ENCODE measurements at regions not wholly inside any gene's neighbourhood (a gene's known extent, or its start where the extent isn't known, plus 50 kb on each side); places are given as distances from the start of the nearest gene placed in this dataset.
"Not testable (repeated sequence)": the region's sequence is repeated elsewhere in the genome, so short reads cannot be mapped to it uniquely, and the experiment has no call there.

- H3K36me3 Mint-ChIP-seq = no peaks in the 10 kb centered on the region
- H3K27ac Mint-ChIP-seq = no peak overlapping the region
- ATAC-seq = no peak
- CTCF ChIA-PET = no interaction called here
- no peak for DNase-seq
- H3K27me3 Mint-ChIP-seq = no peaks in the 10 kb centered on the region
- H3K9me3 Mint-ChIP-seq (ENCODE audit: low read depth) = peaks cover 2% of the 10 kb centered on the region
- H3K4me1 Mint-ChIP-seq = no peaks in the 10 kb centered on the region
- no peak overlapping the region for H3K4me3 Mint-ChIP-seq
Observed at GRCh38 chr6:93183531-93183972, 235.8 kb downstream of the EPHA7 start.

- DNase-seq (no peak), ATAC-seq (no peak)
- Mint-ChIP-seq H3K27ac (no peak overlapping the region), H3K4me1 (no peaks in the 10 kb centered on the region), H3K4me3 (no peak overlapping the region), H3K9me3 (ENCODE audit: low read depth) (peaks cover 2% of the 10 kb centered on the region), H3K27me3 (no peaks in the 10 kb centered on the region), H3K36me3 (no peaks in the 10 kb centered on the region)
- CTCF ChIA-PET = no interaction called here
Observed at GRCh38 chr6:93182938-93183479, 236.3 kb downstream of the EPHA7 start.

- ATAC-seq (no peak), DNase-seq (no peak)
- Mint-ChIP-seq H3K27ac (no peak overlapping the region), H3K9me3 (ENCODE audit: low read depth) (peaks cover 5% of the 10 kb centered on the region), H3K36me3 (no peaks in the 10 kb centered on the region), H3K4me1 (no peaks in the 10 kb centered on the region), H3K27me3 (no peaks in the 10 kb centered on the region), H3K4me3 (no peak overlapping the region)
- CTCF ChIA-PET = no interaction called here
Observed at GRCh38 chr6:93177918-93178317, 241.4 kb downstream of the EPHA7 start.

GRCh38 chr6:93177438-93177837 lies 241.9 kb downstream of the EPHA7 start:
- H3K4me1 Mint-ChIP-seq = no peaks in the 10 kb centered on the region
- H3K27me3 Mint-ChIP-seq = no peaks in the 10 kb centered on the region

GRCh38 chr6:93176070-93176469 lies 243.3 kb downstream of the EPHA7 start:
- CTCF ChIA-PET = no interaction called here
- peaks cover 8% of the 10 kb centered on the region for H3K9me3 Mint-ChIP-seq (ENCODE audit: low read depth)

More at GRCh38 chr6:93177438-93177837, 241.9 kb downstream of the EPHA7 start:
- ATAC-seq (no peak), DNase-seq (no peak)
- H3K4me3 Mint-ChIP-seq = no peak overlapping the region
- H3K9me3 Mint-ChIP-seq (ENCODE audit: low read depth) = peaks cover 5% of the 10 kb centered on the region
- no peak overlapping the region for H3K27ac Mint-ChIP-seq
- CTCF ChIA-PET = no interaction called here
- no peaks in the 10 kb centered on the region for H3K36me3 Mint-ChIP-seq

GRCh38 chr6:93173573-93173972 lies 245.8 kb downstream of the EPHA7 start:
- not testable (repeated sequence) for H3K27me3 Mint-ChIP-seq, H3K27ac Mint-ChIP-seq

More at GRCh38 chr6:93176070-93176469, 243.3 kb downstream of the EPHA7 start:
- ATAC-seq (no peak), DNase-seq (no peak)
- H3K27me3 Mint-ChIP-seq = no peaks in the 10 kb centered on the region
- H3K27ac Mint-ChIP-seq = no peak overlapping the region
- no peak overlapping the region for H3K4me3 Mint-ChIP-seq
- H3K36me3 Mint-ChIP-seq = no peaks in the 10 kb centered on the region
- H3K4me1 Mint-ChIP-seq = no peaks in the 10 kb centered on the region

GRCh38 chr6:93165850-93166430 lies 253.4 kb downstream of the EPHA7 start:
- CTCF ChIA-PET = no interaction called here
- Mint-ChIP-seq H3K9me3 (ENCODE audit: low read depth) (no peaks in the 10 kb centered on the region), H3K27ac (no peak overlapping the region), H3K4me3 (no peak overlapping the region), H3K27me3 (no peaks in the 10 kb centered on the region), H3K36me3 (no peaks in the 10 kb centered on the region), H3K4me1 (no peaks in the 10 kb centered on the region)
- DNase-seq (no peak), ATAC-seq (no peak)

More at GRCh38 chr6:93173573-93173972, 245.8 kb downstream of the EPHA7 start:
- DNase-seq; H3K36me3 Mint-ChIP-seq; ATAC-seq; H3K4me3 Mint-ChIP-seq; H3K4me1 Mint-ChIP-seq; H3K9me3 Mint-ChIP-seq (ENCODE audit: low read depth); CTCF ChIA-PET: not testable (repeated sequence)

GRCh38 chr6:93164781-93165180 lies 254.6 kb downstream of the EPHA7 start:
- no peak for ATAC-seq
- CTCF ChIA-PET = no interaction called here
- Mint-ChIP-seq H3K4me3 (no peak overlapping the region), H3K4me1 (no peaks in the 10 kb centered on the region), H3K36me3 (no peaks in the 10 kb centered on the region), H3K27me3 (no peaks in the 10 kb centered on the region), H3K27ac (no peak overlapping the region), H3K9me3 (ENCODE audit: low read depth) (no peaks in the 10 kb centered on the region)
- no peak for DNase-seq

- H3K27ac Mint-ChIP-seq = no peak overlapping the region
- H3K4me3 Mint-ChIP-seq = no peak overlapping the region
- no peaks in the 10 kb centered on the region for H3K27me3 Mint-ChIP-seq
- ATAC-seq (no peak), DNase-seq (no peak)
- no peaks in the 10 kb centered on the region for H3K4me1 Mint-ChIP-seq
- CTCF ChIA-PET = no interaction called here
- H3K9me3 Mint-ChIP-seq (ENCODE audit: low read depth) = no peaks in the 10 kb centered on the region
- H3K36me3 Mint-ChIP-seq = no peaks in the 10 kb centered on the region
Observed at GRCh38 chr6:93163146-93163545, 256.2 kb downstream of the EPHA7 start.

GRCh38 chr6:93139408-93140081 lies 279.8 kb downstream of the EPHA7 start:
- ATAC-seq = no peak
- no peaks in the 10 kb centered on the region for H3K36me3 Mint-ChIP-seq
- H3K9me3 Mint-ChIP-seq (ENCODE audit: low read depth) = peaks cover 7% of the 10 kb centered on the region
- CTCF ChIA-PET = no interaction called here
- no peaks in the 10 kb centered on the region for H3K27me3 Mint-ChIP-seq
- H3K27ac Mint-ChIP-seq = no peak overlapping the region
- no peak overlapping the region for H3K4me3 Mint-ChIP-seq
- H3K4me1 Mint-ChIP-seq = peaks cover 2% of the 10 kb centered on the region
- no peak for DNase-seq

GRCh38 chr6:93136111-93136510 lies 283.2 kb downstream of the EPHA7 start:
- no peaks in the 10 kb centered on the region for H3K36me3 Mint-ChIP-seq
- no peak overlapping the region for H3K4me3 Mint-ChIP-seq
- CTCF ChIA-PET = no interaction called here

GRCh38 chr6:93124006-93124632 lies 295.2 kb downstream of the EPHA7 start:
- H3K36me3 Mint-ChIP-seq = no peaks in the 10 kb centered on the region
- no peaks in the 10 kb centered on the region for H3K27me3 Mint-ChIP-seq
- DNase-seq = no peak
- H3K27ac Mint-ChIP-seq = no peak overlapping the region
- no peaks in the 10 kb centered on the region for H3K4me1 Mint-ChIP-seq
- H3K9me3 Mint-ChIP-seq (ENCODE audit: low read depth) = peaks cover 9% of the 10 kb centered on the region
- CTCF ChIA-PET = no interaction called here
- no peak overlapping the region for H3K4me3 Mint-ChIP-seq
- no peak for ATAC-seq

More at GRCh38 chr6:93136111-93136510, 283.2 kb downstream of the EPHA7 start:
- DNase-seq = no peak
- H3K9me3 Mint-ChIP-seq (ENCODE audit: low read depth) = peaks cover 4% of the 10 kb centered on the region
- H3K27me3 Mint-ChIP-seq = no peaks in the 10 kb centered on the region
- no peak overlapping the region for H3K27ac Mint-ChIP-seq
- peaks cover 2% of the 10 kb centered on the region for H3K4me1 Mint-ChIP-seq
- no peak for ATAC-seq

GRCh38 chr6:93123585-93123984 lies 295.8 kb downstream of the EPHA7 start:
- Mint-ChIP-seq H3K27me3 (no peaks in the 10 kb centered on the region), H3K4me3 (no peak overlapping the region), H3K36me3 (no peaks in the 10 kb centered on the region), H3K4me1 (no peaks in the 10 kb centered on the region), H3K9me3 (ENCODE audit: low read depth) (peaks cover 9% of the 10 kb centered on the region), H3K27ac (no peak overlapping the region)
- CTCF ChIA-PET = no interaction called here
- no peak for DNase-seq
- no peak for ATAC-seq

- no peak for ATAC-seq
- H3K36me3 Mint-ChIP-seq = no peaks in the 10 kb centered on the region
- no peak for DNase-seq
- peaks cover 5% of the 10 kb centered on the region for H3K9me3 Mint-ChIP-seq (ENCODE audit: low read depth)
- CTCF ChIA-PET = no interaction called here
- H3K27ac Mint-ChIP-seq = no peak overlapping the region
- no peak overlapping the region for H3K4me3 Mint-ChIP-seq
- H3K4me1 Mint-ChIP-seq = no peaks in the 10 kb centered on the region
- H3K27me3 Mint-ChIP-seq = no peaks in the 10 kb centered on the region
Observed at GRCh38 chr6:93120154-93120742, 299.1 kb downstream of the EPHA7 start.
